ENCODE measurements at regions not wholly inside any gene's neighbourhood (a gene's known extent, or its start where the extent isn't known, plus 50 kb on each side); places are given as distances from the start of the nearest gene placed in this dataset.

DNA sequence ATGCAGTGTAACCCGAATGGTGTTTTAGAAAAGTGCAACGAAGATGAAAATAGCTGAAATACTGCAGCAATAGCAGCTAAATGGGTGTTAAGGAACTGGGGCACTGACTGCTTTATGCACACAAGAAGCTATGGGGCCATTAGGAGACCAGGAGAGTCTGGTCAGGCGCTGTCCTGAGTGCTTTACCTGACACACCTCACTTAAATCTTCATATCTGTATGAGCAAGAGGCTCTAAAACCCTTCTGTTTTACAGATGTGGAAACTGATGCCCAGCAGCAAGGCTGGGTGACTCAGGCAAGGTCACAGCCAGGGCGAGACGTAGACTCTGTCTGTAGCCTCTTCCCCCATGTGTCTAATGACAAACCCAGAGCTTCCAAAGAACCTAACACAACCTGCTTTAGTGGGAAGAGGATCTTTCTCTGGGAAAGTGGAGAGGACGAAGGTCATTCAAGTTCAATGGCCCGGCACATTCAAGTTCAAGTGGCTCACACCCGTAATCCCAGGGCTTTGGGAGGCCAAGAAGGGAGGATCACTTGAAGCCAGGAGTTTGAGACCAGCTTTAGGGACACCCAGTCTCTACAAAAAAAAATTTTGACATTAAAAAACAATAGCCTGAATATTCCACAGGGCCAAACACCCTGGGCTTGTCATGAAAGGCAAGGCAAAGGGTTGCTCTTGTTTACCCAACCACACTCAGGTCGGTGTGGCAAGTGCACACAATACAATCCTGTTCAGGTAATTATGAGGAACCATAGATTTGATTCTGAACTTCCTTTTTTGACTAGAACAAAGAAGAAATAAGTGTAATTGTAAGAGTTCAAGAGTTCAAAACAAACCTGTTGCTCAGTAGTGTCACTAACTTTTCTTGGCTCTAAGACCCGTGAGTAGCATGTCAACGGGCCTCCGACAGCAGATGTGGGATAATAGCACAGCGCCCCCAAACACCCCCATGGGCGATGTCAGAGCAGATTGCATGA lies 53.7 kb upstream of the KLF6 start:
- TF ChIP-seq, protein P1, sequence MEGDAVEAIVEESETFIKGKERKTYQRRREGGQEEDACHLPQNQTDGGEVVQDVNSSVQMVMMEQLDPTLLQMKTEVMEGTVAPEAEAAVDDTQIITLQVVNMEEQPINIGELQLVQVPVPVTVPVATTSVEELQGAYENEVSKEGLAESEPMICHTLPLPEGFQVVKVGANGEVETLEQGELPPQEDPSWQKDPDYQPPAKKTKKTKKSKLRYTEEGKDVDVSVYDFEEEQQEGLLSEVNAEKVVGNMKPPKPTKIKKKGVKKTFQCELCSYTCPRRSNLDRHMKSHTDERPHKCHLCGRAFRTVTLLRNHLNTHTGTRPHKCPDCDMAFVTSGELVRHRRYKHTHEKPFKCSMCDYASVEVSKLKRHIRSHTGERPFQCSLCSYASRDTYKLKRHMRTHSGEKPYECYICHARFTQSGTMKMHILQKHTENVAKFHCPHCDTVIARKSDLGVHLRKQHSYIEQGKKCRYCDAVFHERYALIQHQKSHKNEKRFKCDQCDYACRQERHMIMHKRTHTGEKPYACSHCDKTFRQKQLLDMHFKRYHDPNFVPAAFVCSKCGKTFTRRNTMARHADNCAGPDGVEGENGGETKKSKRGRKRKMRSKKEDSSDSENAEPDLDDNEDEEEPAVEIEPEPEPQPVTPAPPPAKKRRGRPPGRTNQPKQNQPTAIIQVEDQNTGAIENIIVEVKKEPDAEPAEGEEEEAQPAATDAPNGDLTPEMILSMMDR (IDR thresholded peaks at IDR 0.05; ENCODE audit: extremely low read depth, missing control alignments), result no peak

DNA sequence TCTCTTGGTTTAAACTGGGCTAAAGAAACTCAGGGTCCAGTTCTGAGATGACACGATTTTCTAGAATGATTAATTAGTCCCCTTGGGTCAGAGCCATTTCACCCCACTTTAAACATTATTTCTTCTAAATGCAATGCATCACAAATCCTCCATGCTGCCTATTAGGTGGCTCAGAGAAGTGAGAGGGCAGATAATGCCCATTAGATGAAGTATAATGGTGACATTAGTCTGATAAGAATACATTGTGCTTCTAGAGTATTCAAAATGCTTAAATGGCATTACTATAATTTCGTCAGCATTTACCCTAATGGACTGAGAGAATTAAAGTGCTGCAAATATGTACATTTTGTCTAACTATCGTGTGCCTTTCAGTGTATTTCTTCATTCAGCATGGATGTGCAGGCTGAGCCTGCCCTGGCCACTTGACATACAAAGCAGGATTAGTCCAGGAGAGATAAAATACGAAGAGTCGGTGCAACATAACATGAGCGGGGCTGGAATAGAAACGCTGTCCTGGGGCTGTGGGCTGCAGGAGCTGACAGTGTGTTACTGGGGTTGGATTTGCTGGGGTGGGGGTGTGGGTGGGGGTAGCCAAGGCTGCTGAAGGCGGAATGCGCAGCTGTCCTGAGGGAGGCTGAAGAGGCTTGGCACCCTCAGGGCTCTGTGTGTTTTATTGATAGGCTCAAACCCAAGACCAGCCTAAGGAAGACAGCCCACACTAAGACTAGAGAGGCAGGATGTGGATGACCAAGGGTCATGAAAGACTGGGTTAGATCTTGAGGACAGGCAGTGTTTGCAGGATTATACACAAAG lies 52.8 kb upstream of the KLF6 start:
- TF ChIP-seq, protein P1 (IDR thresholded peaks at IDR 0.05; ENCODE audit: extremely low read depth, missing control alignments), result no peak
- no peak for DNase-seq (ENCODE audit: low spot score)

More for the DNA sequence above, 53.7 kb upstream of the KLF6 start:
- no peak for DNase-seq (ENCODE audit: low spot score)

DNA sequence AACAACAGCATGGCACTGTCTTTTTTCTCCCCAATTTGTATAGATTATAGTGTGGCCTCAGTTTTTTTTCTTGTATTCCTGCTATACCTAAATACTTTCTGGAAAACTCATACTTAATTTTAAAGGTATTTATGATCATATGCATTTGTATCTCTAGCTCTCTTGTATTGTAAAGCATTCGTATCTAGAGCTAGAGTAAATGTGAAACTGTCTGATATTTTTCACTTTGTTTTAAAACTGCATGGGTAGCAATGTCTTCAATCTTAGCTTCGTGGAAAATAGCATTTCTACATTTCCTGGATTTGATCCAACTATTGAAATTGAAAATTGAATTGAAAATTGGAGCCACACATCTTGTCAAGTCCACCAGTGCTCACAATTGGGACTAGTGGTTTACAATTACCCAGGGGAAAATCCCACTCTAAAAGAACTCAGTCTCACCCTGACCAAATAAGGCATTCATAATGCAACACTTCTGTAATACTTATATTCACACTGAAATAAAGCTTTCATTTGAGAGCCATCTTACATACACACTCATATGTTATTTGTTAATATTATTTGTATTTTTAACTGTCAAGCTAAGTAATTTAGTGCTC lies 51.3 kb upstream of the KLF6 start:
- DNase-seq (ENCODE audit: low spot score), result peak; percentile 53
- TF ChIP-seq, protein P1 (IDR thresholded peaks at IDR 0.05; ENCODE audit: extremely low read depth, missing control alignments), result no peak

DNA sequence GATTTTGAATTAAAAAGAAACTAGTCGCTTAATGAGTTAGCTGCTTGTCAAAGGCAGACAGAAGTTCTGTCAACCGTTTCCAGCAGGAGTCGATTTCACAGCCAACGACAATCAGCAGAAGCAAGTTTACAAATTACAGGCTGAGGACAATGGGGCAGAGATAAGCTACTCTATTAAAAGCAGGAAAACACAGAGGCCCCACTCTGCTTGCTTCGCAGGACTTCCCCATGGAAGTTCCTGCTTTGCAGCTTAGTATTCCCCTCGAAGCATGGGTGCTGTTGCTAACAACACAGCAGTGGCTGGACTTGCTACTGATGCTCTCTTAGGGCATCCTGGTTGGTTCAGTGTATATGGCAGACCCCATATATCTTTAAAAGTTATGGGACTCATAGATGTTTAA lies 50.8 kb upstream of the KLF6 start:
- DNase-seq (ENCODE audit: low spot score), result no peak

DNA sequence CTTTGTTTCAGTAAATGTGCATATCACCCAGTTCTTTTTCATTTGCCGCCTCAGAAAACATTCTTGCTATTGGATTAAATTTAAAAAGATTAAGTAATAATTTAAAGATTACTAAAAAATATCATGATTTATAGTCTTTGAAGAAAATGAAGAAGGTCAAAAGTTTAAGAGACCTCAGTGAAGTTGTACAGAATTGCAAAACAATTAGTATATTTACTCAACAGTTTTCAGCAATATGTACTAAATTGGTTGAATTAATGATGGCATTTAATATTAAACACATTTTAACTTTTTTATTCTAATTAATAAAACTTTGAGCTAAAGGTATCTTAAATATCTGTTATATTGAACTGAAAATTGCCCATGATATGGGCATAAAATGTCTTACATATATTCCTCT lies 49.9 kb upstream of the KLF6 start:
- DNase-seq (ENCODE audit: low spot score), result no peak
- TF ChIP-seq, protein P1 (IDR thresholded peaks at IDR 0.05; ENCODE audit: extremely low read depth, missing control alignments), result no peak

More for the DNA sequence above, 50.8 kb upstream of the KLF6 start:
- TF ChIP-seq, protein P1 (IDR thresholded peaks at IDR 0.05; ENCODE audit: extremely low read depth, missing control alignments), result no peak

Data from GM20000 (cell line).